ENCODE measurements at regions not wholly inside any gene's neighbourhood (a gene's known extent, or its start where the extent isn't known, plus 50 kb on each side); places are given as distances from the start of the nearest gene placed in this dataset.

- no peak for TF ChIP-seq CTCF (IDR thresholded peaks at IDR 0.05)
- no peak for TF ChIP-seq POLR2A (IDR thresholded peaks at IDR 0.05)
- TF ChIP-seq POLR2AphosphoS5 (IDR thresholded peaks at IDR 0.05; ENCODE audit: insufficient read depth in 1 of 2, low read depth in 1 of 2): no peak
These were observed 125.5 kb upstream of the DCLK2 start for GRCh38 chr4:149952716-149953115.
